ENCODE measurements at regions not wholly inside any gene's neighbourhood (a gene's known extent, or its start where the extent isn't known, plus 50 kb on each side); places are given as distances from the start of the nearest gene placed in this dataset.

DNA sequence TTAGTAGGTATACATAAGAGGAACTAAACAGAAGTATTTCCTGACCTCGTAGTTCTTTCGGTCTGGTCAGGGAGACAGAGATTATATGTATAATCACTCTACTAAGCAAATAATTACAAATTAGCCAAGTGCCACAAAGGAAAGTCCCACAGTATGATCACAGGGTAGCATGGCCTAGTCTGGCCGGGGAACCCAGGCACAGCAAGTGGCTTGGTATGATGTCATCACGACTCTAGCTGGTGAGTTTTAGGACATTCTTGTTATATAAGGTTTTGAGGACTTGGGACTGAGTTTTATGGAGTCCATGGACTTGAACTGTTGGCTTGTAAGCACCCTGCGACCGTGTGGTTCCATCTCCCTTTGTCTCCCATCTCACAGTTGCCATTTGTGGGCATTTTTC, 316.5 kb upstream of the ZFHX3 start:
- intact Hi-C loops (cut with DNase I; ENCODE audit: low total_unique reads): no loop called here
- peaks cover 0 to 6% (median 0%) of the 10 kb centered on the region in 8 donors for H3K9me3 ChIP-seq
- no peak for DNase-seq
- H3K4me1 ChIP-seq: peaks cover 0 to 2% (median 0%) of the 10 kb centered on the region in 6 donors
- H3K27ac ChIP-seq: no peak overlapping the region
- TF ChIP-seq POLR2A (IDR thresholded peaks at IDR 0.05): no peak
- TF ChIP-seq, protein P1, sequence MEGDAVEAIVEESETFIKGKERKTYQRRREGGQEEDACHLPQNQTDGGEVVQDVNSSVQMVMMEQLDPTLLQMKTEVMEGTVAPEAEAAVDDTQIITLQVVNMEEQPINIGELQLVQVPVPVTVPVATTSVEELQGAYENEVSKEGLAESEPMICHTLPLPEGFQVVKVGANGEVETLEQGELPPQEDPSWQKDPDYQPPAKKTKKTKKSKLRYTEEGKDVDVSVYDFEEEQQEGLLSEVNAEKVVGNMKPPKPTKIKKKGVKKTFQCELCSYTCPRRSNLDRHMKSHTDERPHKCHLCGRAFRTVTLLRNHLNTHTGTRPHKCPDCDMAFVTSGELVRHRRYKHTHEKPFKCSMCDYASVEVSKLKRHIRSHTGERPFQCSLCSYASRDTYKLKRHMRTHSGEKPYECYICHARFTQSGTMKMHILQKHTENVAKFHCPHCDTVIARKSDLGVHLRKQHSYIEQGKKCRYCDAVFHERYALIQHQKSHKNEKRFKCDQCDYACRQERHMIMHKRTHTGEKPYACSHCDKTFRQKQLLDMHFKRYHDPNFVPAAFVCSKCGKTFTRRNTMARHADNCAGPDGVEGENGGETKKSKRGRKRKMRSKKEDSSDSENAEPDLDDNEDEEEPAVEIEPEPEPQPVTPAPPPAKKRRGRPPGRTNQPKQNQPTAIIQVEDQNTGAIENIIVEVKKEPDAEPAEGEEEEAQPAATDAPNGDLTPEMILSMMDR (IDR thresholded peaks at IDR 0.05 in 8 of 11, conservative IDR thresholded peaks at IDR 0.05 in 3 of 11): no peak
- no peak for TF ChIP-seq POLR2AphosphoS5 (IDR thresholded peaks at IDR 0.05)
- no peak overlapping the region for H3K4me3 ChIP-seq
- no peaks in the 10 kb centered on the region for H3K27me3 ChIP-seq (replicated peaks in 1 of 7)
- H3K36me3 ChIP-seq: no peaks in the 10 kb centered on the region
- 60 to 79% (median 66%) methylated on average over 6 of the region's 6 CpGs for WGBS, 5 donors

DNA sequence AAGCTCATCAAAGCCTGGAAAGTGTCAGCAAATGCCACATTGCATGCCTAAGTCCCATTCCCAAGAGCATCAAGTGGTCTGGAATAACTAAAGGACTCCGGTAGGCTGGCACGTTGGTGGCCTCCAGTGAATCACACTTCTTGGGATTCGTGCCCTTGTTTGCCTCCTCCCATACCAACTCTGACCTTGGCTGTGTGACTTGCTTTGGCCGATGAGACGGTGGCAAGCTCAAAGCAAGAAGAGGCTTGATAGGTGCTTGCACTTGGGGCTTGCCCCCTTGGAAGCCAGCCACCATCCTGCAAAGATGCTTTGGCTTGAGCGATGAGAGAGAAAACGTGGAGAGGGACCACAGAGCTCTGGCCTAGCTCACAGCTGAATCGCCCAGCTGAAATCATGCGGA, 313.1 kb upstream of the ZFHX3 start:
- TF ChIP-seq, protein P1 (IDR thresholded peaks at IDR 0.05 in 8 of 11, conservative IDR thresholded peaks at IDR 0.05 in 3 of 11): no peak
- no peak for TF ChIP-seq POLR2AphosphoS5 (IDR thresholded peaks at IDR 0.05)
- no peak for TF ChIP-seq POLR2A (IDR thresholded peaks at IDR 0.05)
- Histone ChIP-seq H3K36me3 (no peaks in the 10 kb centered on the region), H3K9me3 (peaks cover 0 to 6% (median 0%) of the 10 kb centered on the region in 8 donors), H3K4me3 (no peak overlapping the region), H3K27ac (no peak overlapping the region), H3K27me3 (replicated peaks in 1 of 7) (no peaks in the 10 kb centered on the region), H3K4me1 (no peaks in the 10 kb centered on the region)
- 79 to 92% (median 86%) methylated on average over 9 of the region's 9 CpGs for WGBS, 5 donors
- DNase-seq: no peak
- intact Hi-C loops (cut with DNase I; ENCODE audit: low total_unique reads): no loop called here

DNA sequence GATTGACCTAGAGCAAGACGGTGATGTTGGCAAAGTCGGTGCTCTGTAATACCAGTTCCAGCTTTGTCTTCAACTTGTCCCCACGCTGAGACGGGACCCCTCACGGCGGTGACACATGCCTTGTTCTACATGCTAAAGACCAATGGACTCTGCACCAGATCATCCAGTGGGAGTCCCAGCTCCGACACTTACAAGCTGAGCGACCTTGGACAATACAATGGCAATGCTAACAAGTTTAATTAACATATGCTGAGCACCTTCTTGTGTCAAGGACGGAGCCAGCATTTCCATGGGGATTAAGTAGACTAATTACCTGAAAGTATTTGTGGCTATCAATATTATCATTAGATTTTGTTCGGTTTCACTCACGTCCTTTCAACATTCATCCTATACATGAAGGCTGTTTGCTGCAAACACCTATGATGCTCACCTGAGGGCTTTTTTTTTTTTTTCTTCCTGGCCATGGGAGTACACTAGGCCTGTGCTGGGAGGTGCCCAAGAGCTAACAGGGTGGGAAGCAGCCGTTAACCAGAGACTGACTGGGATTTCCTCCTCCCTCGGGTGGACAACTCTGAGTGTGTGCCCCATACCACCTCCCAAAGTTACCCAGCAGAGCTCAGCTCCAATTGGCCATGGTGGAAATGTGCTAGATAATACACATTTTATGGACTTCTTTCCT, 308.6 kb upstream of the ZFHX3 start:
- intact Hi-C loops (cut with DNase I; ENCODE audit: low total_unique reads): no loop called here
- Histone ChIP-seq H3K4me1 (no peaks in the 10 kb centered on the region), H3K4me3 (no peak overlapping the region), H3K9me3 (no peaks in the 10 kb centered on the region), H3K27ac (no peak overlapping the region), H3K27me3 (replicated peaks in 1 of 7) (no peaks in the 10 kb centered on the region), H3K36me3 (no peaks in the 10 kb centered on the region)
- WGBS, 5 donors: 73 to 83% (median 78%) methylated on average over 13 of the region's 13 CpGs
- TF ChIP-seq POLR2AphosphoS5 (IDR thresholded peaks at IDR 0.05): no peak
- no peak for TF ChIP-seq POLR2A (IDR thresholded peaks at IDR 0.05)
- TF ChIP-seq, protein P1 (IDR thresholded peaks at IDR 0.05 in 8 of 11, conservative IDR thresholded peaks at IDR 0.05 in 3 of 11): no peak
- no peak for DNase-seq

DNA sequence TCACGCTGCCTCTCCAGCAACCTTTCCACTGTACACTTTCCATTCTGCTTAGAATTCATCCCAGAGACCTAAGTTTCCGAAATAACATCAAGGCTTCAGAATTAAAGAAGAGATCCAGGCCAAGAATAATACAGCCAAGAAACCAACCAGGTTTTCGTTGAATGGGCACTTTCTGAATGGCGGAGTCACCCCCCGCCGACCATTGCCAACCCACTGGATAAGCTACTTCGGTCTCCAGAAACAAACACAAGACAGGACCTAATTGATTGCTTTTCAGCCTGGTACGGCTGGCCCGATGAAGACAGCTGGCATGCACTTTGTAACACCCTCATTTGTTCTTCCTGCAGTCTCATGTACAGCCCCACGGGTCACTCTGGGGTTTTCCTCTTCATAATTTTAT, 308.1 kb upstream of the ZFHX3 start:
- WGBS, 5 donors: 86 to 87% (median 87%) methylated on average over 10 of the region's 10 CpGs
- Histone ChIP-seq H3K36me3 (no peaks in the 10 kb centered on the region), H3K4me3 (no peak overlapping the region), H3K4me1 (no peaks in the 10 kb centered on the region), H3K27me3 (replicated peaks in 1 of 7) (no peaks in the 10 kb centered on the region), H3K27ac (no peak overlapping the region), H3K9me3 (no peaks in the 10 kb centered on the region)
- DNase-seq: no peak
- intact Hi-C loops (cut with DNase I; ENCODE audit: low total_unique reads): no loop called here
- TF ChIP-seq POLR2A (IDR thresholded peaks at IDR 0.05): no peak
- no peak for TF ChIP-seq POLR2AphosphoS5 (IDR thresholded peaks at IDR 0.05)
- TF ChIP-seq, protein P1 (IDR thresholded peaks at IDR 0.05 in 8 of 11, conservative IDR thresholded peaks at IDR 0.05 in 3 of 11): no peak

Data from spleen (tissue), 11 donors.